ENCODE measurements at regions not wholly inside any gene's neighbourhood (a gene's known extent, or its start where the extent isn't known, plus 50 kb on each side); places are given as distances from the start of the nearest gene placed in this dataset.
A peak's percentile ranks its signal among the peaks of the same experiment; 100 is the strongest.

DNA sequence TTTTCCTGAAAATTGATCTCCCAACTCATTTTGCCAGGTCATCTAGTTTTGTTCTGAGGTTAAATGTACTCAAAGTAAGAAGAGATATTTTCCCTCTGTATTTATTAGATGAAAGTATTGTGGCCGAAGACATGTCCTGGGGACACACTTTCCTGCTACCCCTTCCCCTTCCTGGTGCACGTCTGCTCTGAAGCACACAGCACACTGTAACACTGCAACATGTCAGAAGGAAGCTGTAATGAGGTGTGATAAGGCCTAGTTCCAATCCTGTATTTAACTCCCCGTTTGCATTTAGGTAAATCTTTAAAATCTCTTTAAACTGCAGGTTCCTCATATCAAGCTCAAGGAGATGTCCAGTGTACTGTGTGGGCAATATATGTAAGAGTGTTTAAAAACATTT lies 99.4 kb downstream of the HDGFL1 start:
- DNase-seq, result no peak

DNA sequence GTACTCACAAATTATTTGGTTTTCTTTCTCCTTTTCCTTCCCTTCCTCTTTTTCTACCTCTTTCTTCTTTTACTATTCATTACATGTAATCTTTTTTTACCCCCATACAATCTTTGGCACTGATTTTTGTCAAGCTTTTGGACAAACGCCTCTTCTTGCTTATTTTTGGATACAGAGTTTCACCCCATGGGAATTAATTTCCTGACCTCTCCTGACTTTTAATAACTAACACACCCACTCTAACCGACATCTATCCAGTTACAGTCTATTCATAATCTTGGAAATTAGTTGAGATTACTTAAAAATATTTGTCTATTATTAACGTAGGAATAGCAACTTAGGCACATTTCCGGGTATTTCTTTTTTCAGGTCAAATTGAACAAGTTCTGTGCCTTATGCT lies 101.2 kb downstream of the HDGFL1 start:
- DNase-seq, result peak in 1 of 3 donors; percentile 45

DNA sequence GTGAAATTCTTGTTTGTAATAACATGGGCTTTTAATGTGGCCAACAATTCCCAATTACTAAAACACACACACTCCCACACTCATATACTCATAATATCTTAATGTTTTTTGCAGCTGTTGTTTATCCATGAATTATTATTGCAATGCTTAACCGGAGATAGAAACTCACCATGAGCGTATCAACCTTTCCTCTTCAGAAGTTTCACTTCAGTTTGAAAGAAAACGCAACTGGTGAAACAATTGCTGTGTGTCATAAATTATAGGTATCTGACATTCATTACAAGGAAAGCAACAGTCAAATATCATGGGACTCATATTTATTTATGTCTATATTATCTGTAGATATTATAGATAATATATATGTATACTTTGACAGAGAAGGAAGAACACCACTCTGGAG lies 104.1 kb downstream of the HDGFL1 start:
- no peak for DNase-seq

DNA sequence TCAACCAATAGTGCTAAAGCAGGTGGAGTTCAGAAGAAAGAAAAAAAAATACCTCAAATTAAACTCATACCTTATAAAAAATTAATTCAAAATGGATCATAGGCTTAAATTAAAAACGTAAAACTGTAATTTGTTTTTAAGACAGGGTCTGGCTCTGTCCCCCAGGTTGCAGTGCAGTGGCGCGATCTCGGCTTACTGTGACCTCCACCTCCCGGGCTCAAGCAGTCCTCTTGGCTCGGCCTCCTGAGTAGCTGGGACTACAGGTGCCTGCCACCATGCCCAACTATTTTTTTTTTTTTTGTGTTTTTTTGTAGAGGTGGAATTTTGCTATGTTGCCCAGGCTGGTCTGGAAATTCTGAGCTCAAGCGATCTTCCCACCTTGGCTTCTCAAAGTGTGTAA lies 111.6 kb downstream of the HDGFL1 start:
- no peak for DNase-seq

DNA sequence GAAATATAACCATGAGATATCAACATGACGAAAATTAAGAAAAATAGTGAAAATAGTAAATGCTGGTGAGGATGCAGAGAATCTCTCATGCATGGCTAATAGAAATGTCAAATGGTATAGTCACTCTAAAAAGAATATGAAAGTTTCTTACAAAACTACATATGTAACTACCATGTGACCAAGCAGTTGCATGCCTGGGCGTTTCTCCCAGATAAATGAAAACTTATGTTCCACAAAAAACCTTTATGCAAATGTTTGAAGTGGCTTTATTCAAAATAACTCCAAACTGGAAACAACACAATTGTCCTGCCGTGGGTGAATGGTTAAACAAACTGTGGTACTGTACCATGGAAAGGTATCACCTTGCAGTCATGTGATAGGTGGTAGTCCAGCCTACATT lies 112.4 kb downstream of the HDGFL1 start:
- no peak for DNase-seq

DNA sequence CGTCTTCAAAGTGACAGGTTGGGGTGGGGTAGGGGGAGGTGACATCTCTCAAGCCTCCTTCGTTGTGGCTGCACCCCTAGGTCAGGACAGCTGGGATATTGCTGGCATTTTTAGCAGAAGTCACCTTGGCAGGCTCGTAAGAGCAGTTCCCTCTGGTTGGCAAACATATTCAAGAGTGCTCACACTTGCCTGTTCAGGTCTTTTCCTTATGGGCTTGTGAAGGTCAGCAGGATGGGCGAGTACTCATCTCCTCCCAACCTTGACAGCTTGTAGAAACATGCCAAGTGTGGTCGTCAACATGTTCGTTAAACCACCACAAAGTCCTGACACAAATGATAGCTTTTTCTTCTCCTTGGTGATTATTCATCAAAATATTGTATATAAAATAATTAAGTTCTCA lies 113.6 kb downstream of the HDGFL1 start:
- no peak for DNase-seq

DNA sequence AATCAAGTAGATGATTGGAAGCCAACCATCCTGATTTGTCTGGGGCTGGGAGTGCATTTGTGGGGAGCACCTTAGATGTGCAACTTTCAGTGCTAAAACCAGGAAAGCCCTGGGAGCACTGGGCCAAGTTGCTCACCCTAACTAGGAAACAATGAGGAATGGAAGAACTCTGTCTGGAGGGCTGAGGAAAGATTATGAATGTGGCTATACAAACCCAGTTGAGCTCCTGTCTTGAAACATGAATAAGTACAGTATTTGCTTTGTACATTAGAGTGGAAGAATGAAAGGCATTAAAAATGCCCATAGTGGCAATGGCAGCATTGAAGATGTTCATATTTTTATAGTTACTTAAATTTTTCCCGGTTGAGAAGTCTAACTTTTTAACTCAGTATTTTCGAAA lies 121.1 kb downstream of the HDGFL1 start:
- DNase-seq, result no peak

DNA sequence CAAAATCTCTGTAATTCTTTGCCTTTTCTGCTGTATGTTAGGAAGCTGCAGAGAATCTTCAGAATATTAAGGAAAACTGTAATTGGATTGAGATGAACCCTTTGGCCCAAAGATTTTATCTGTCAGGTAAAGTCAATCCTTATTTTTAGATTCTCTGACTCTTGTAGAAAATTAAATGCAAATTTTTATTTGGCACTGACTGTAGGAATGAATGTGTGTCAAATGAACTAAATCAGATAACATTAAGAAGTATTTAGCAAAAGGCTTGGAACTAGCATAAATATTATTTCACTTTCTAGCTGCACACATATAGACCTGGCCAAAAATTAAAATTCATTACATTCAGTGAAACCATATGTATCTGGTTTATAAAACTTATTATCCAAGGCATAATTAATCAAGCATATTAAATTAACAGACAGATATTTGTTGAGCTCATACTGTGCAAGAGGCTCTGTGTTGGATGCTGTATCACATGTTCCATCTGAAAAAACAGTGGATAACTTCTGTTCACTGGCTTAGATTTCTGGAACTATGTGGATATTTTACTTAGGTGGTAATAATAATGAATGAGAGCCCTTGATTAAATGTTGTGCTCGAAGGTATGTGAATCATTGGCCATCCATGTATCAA lies 124.8 kb downstream of the HDGFL1 start:
- no peak for DNase-seq

DNA sequence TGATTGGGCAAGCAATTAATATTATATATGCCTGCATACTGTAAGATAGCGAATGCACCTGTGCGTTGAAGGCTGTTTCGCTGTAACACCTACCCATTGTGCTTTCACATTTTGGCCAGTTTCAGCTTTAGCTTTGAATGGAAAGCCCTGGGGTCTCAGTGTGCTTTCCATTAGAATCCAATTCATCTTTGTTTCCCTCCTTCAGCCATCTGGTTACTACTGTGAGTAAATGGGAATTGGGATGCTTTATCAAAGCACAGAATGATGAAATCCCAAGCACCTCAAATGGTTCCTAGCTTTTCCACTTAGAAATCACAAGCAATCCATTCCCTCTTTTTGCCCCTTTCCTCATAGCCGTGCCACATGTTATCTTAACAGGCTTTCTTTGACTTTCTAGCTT lies 127.1 kb downstream of the HDGFL1 start:
- no peak for DNase-seq

DNA sequence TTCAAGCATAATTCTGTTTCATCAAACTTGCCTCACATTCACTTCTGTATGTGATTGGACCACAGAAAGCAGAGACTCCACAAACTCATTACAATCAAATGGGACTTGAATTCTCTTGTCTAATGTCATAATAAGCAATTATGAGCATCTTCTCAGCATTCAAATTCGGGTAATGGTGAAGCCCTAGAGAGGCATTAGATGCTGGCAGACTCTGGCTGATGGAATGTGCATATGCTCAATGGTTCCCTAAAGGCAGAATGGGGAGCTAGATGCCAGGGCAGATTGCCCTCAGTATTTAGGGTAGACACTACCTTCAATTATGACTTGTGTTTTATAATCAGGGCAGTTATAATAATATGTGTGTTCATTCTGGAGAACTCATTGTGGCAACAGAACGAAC lies 127.9 kb downstream of the HDGFL1 start:
- DNase-seq, result no peak

DNA sequence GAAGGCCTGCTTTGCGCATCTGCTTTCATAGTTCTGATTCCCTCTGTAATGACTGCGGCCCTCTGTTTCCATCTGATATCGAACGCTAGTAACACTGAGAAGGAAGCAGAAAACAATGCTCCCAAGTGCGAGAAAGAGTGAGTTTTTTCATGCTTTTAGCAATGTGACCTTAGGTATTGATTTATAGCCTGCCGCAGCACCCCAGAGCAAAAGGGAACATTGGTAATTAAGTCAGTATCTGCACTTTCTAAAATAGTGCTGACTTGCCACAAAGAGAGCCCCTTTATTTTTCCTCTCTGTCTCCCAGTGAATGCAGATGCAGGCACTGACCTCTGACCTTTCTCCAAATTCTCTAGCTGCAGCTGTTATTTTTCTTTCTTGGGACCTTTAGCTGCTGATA lies 129.8 kb downstream of the HDGFL1 start:
- peak in 1 of 3 donors; percentile 45 for DNase-seq

DNA sequence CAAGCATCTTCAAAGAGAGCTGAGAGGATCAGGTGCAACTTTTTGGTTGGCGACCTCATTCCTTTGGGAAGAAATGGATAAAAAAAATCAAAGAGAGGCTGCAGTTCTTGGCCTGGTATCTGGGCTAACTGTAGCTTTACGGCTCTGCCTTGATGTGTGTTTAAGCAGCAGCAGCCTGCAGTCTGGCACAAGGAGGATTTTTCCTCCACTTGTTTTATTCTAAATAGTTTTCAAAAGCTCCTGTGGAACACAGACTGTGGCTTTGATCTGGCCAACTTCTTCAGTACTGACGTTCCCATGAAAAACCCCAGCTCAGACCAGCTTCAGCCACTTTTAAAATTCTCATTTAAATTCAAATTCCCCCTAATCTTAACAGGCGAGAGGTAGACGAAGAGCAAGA lies 137.3 kb downstream of the HDGFL1 start:
- peak in 2 of 3 donors; percentile 34 to 41 for DNase-seq

DNA sequence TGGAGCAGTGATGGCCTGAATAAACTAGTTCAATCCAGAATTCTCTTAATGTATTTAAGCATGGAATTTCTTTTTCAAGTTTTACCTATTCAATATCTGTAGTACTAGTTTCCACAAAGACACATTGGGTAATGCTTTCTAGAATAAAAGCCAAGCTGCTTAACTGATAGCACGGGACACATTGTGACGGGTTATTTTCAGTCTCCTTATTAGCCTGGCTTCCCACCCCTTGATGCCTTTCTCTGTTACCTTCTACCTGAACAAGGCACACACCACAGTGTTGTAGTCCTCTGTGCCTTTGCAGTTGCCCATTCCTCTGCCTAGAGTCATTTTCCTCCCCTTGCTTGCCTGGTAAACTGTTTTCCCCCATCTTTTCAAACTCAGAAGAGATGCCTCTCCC lies 139.1 kb downstream of the HDGFL1 start:
- no peak for DNase-seq

DNA sequence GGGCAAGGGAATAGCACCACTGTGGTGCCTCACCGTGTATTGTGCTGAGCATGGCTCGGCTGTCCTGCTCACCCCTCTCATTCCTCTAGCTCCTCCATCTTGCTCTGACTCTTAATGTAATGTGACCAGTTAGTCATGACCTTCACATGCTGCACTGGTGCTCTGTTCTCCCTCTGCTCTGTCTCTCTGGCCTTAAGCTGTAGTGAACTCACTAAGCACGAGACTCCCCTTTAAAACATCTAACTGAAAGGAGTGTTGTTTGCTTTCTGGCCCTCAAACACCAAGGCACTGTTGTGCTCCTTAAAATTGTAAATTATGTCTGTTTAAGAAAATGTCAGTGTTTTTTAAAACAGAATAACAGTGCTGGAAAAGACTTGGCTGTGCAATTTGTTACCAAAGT lies 140.4 kb downstream of the HDGFL1 start:
- no peak for DNase-seq

DNA sequence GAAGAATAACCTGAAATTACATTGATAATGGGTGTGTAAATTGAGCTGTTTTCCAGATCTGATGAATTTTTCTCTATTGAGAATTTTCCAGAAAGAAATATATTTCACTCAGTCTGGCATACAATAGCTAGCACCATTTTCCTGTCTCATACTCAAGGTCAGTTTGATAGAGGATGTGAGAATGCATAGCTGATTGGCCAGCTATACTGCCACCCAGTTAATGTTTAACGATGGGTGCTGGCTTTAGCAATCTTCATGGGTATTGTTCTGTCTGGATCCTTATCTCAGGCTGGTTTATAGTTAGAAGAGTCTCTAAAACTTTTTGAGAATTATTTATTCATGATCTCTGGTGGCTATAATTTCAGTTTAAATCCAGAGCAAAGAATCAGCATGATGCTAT lies 147.4 kb downstream of the HDGFL1 start:
- no peak for DNase-seq

DNA sequence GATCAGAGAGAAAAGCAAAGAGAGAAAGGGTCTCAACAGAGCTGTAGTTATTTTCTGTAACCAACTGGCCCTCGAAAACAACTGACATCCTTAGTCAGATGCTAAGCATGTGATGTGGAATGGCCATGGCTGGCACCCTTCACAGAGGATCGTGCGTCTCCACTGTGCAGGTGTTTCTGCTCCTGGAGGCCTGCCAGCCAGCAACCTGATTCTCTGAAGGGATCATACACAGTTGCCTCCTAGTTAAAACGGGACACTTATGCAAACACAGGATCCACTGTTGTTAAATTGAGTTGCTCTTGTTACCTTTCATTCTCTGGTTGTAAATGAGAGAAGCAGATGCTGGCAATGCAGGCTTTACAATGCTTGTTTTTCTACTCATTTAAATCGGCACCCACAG lies 148.5 kb downstream of the HDGFL1 start:
- DNase-seq, result peak; percentile 60 to 66 (median 62)

DNA sequence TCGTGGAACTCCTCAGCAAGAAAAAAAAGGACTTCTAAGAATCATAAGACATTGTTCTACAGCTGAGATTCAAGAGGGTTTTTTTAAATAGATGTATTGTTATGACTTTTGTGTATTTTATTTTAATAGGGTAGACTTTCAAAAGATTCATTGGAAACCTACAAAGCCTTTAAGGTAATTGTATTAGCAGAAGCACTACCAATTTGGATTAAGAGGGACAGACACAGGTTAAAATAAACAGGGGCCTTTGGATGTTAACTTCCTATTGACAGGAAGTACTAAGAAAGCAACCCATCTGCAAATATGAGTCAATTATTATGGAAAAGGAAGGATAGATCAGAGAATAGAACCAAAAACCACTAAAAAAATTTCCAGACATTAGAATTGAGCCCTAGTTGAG lies 153.5 kb downstream of the HDGFL1 start:
- no peak for DNase-seq

DNA sequence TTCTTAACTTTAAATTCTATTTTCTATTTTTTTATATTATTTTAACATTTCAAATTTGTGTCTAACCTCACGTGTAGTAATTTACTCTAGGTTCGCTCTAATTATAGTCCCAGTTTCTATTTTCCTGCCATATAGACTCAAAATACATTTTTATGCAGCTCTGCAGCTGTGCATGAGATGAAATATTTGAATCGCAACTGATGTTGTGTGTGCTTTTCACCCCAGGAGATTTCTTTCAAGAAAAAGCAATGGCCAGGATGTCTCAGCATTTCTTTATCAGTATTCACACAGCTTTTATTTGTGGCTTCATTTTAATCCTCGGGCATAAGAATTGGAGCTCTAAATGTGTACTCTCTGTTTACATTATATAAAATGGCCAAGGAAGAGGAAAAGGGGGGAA lies 157.6 kb downstream of the HDGFL1 start:
- no peak for DNase-seq

DNA sequence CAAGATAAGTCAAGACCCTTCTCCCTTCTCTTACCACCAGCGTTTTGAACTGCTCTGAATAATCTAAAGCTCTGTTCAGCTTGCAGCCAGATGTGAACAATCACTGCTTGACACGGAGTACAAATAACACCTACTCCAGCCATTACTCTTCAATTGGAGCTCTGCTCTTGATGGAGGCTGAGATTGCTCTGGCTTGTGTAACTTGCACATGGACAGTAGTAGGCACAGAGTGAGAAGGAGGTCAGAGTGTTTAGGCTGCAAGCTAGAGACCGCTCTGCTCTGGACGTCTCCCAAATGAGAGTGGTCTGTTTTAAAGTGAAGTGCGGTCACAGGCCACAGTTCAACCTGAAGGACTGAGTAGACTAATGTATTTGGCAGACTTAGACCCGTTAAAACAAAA lies 158.3 kb downstream of the HDGFL1 start:
- no peak for DNase-seq

DNA sequence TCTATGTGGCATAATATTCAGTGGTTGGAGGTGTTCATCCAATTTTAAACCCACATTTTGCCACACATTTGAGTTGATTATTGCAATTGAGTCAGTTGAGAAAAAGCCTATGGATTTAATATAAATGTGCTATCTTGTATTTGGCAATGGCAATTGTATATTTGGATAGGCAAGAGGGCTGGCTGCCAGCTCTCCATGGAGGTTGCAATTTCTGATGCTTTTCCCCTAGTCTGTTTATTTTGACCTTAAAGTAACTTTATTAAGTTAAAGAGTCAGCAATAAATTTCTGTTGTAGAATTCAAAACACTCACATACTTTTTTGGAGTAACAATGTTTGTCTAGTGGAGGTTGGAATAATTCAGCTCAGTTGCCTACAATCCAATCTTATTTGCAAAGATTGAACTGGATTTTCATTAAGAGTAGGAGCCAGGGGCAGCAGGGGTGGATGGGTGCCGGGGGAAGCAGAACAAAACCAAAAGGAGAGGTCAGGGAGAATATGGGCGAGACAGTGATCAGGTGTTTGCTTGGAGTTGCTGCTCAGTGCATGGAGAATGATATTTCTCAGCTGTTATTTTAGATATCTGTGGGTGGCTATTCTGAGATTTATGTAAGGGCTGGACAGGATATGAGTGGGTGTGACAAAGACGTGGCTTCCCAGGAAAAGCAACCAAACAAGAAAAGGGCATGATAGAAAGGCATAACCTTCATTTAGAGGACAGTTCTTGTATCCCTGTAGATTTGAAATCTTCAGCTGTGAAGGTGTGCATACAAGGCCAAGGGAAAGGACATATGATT lies 163.0 kb downstream of the HDGFL1 start:
- DNase-seq, result no peak

DNA sequence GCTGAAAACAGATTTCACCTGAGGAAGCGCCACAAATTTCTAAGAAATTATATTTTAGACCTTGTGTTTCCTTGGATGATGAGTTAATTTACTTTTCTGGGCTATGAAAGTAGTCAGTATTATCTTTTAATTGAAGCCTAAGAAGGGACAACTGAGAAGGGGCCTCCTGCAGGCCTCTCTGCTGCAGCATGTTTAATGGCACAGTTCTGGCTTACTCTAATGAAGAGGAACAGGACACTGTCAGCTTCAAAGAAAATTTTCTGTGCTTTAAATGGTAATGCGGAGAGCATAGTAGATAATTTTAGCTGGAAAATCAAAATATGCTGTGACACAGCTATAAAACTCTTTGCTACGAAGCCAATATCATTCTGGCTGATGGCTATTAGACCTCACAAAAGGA lies 167.4 kb downstream of the HDGFL1 start:
- no peak for DNase-seq

DNA sequence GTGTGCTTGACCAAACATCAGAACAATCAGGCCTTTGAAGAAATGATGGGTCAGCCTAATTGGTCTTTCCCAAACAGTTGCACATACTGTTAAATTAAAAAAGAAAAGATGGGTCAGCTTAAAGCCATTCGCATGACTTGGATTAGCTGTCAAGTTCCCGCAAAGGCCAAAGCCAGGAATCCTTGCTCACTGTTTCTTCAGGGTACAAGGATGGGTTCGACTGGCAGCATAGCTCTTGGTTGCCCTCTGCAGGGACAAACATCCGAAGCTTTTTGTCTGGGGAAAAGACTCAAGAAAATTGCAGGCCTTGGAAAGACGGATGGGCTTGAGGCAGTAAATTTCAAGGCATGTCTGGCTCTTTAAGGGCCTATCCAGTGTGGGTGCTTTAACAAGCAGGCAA lies 168.0 kb downstream of the HDGFL1 start:
- peak in 2 of 3 donors; percentile 39 to 41 for DNase-seq

DNA sequence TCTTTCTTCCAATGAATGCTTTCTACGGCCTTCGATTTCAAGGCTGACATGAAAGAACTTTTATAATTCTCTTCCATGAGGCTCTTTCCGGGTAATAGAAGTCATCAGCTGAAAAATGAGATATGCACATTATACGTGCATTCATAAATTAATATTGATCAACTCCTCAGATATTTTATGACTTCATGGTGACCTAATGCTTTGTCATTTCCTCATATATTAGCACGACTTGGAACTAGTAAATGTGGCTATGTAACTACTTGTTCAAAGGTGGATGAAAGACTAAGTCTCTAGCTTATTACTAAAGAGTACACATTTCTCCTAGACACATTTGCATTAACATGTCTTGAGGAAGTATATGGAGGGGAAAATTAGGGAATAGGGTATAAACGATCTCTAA lies 168.8 kb downstream of the HDGFL1 start:
- DNase-seq, result no peak

DNA sequence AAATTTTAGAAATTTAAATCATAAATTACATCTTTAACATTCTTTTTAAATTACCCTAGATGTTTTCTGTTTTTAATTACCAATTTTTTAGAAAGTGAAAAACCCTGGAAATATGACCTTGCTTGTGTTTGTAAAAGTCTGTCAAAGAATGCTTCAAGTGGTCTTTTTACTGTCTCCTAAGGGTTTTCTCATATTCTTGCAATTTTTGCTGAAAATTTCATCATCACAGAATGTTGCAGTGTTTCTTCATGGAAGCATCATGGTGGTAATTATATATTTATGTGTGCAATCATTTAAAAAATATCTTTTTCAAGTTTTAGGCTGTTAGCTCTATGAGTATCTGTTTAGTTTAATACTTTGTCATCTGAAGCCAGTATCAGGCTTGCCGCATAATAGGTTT lies 178.2 kb downstream of the HDGFL1 start:
- no peak for DNase-seq
